ENCODE measurements at regions not wholly inside any gene's neighbourhood (a gene's known extent, or its start where the extent isn't known, plus 50 kb on each side); places are given as distances from the start of the nearest gene placed in this dataset.

DNA sequence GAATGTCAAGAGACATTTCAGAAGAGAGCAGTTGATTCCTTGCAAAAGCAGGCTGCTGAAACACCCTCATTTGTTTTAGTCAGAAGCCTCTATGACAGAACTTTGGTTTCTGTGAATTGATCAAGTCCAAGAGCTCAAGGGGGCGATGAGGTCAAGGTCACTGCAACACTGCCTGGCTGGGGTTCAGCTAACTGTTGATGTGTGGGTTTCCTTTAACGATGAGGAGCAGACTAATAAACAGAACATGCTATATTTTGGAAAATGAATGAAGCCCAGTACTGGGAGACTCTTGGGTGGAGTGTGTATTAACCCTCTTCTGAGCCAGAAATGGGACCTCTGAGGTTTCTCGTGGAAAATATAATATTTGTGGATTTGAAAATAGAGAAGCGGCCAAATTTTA lies 109.3 kb downstream of the ZC3H11B start:
- TF ChIP-seq CTCF (IDR thresholded peaks at IDR 0.05; ENCODE audit: low read depth, low read length, missing control alignments), result no peak
- DNase-seq (ENCODE audit: extremely low read depth, low read depth), result no peak
- no peak overlapping the region for H3K4me3 ChIP-seq (replicated peaks; ENCODE audit: low read depth, low read length)

- H3K4me3 ChIP-seq (replicated peaks; ENCODE audit: low read depth, low read length), result no peak overlapping the region
- TF ChIP-seq CTCF (IDR thresholded peaks at IDR 0.05; ENCODE audit: low read depth, low read length, missing control alignments), result no peak
- DNase-seq (ENCODE audit: extremely low read depth, low read depth), result no peak
Measured at GRCh38 chr1:219500327-219500897, 112.5 kb downstream of the ZC3H11B start.

GRCh38 chr1:219498666-219499065 lies 114.2 kb downstream of the ZC3H11B start:
- H3K4me3 ChIP-seq (replicated peaks; ENCODE audit: low read depth, low read length), result no peak overlapping the region
- no peak for TF ChIP-seq CTCF (IDR thresholded peaks at IDR 0.05; ENCODE audit: low read depth, low read length, missing control alignments)
- DNase-seq (ENCODE audit: extremely low read depth, low read depth), result peak; percentile 14

GRCh38 chr1:219495737-219496408 lies 117.0 kb downstream of the ZC3H11B start:
- no peak for TF ChIP-seq CTCF (IDR thresholded peaks at IDR 0.05; ENCODE audit: low read depth, low read length, missing control alignments)
- no peak for DNase-seq (ENCODE audit: extremely low read depth, low read depth)
- H3K4me3 ChIP-seq (replicated peaks; ENCODE audit: low read depth, low read length), result no peak overlapping the region

DNA sequence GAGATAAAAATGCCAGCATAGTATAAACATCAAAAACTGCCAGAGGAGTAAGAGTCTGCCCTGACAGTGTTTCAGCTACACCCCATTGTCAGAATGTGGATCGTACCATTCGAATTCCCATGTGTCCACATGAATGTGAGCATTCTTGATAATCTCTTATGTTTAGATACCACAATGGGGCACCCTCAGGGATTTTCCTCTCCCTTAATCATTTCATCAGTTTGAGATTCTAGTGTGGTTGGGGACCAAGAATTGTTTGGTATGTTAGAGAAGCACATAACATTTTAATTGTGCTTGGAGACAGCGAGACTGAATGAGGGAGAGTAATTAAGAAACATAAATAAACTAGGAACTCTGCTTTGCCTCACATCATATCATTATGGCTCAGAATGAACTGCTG lies 120.2 kb downstream of the ZC3H11B start:
- no peak for DNase-seq (ENCODE audit: extremely low read depth, low read depth)
- no peak for TF ChIP-seq CTCF (IDR thresholded peaks at IDR 0.05; ENCODE audit: low read depth, low read length, missing control alignments)
- H3K4me3 ChIP-seq (replicated peaks; ENCODE audit: low read depth, low read length), result no peak overlapping the region

DNA sequence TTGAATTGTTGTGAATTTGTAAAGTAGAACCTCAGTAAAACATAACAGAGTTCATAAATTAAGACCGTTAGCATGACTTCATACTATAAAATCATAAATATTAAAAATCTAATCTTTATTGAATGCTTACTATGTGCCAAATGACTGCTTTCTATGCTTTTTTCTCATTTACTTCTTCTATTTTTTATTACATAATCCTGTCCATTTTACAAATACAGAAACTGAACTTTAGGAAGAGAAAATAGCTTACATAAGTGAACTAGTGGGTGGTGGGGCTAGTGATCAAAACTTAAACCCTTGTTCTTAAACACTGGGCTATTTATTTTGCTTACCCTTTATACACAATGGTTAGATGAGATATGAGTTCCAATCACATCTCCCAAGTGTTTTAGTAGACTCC lies 122.3 kb downstream of the ZC3H11B start:
- no peak overlapping the region for H3K4me3 ChIP-seq (replicated peaks; ENCODE audit: low read depth, low read length)
- DNase-seq (ENCODE audit: extremely low read depth, low read depth), result no peak
- no peak for TF ChIP-seq CTCF (IDR thresholded peaks at IDR 0.05; ENCODE audit: low read depth, low read length, missing control alignments)

DNA sequence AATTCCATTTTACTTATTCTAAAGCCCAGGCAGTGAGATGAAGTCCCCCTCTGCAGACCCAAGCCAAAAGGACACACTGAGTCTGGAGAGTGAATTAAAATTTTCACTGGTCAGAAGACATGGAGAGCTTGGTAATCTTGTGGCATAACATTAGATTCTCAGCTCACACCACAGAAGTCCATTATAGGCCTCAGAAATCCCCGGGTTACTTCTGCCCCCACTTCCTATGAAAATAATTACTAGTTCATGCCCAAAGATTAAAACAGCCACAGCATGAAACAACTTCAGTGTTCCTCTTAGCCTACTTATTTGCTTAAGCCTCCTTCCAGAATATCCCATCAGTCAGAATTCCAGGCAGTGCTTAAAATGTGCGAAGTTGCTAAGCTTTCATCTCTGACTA lies 123.3 kb downstream of the ZC3H11B start:
- no peak overlapping the region for H3K4me3 ChIP-seq (replicated peaks; ENCODE audit: low read depth, low read length)
- DNase-seq (ENCODE audit: extremely low read depth, low read depth), result no peak
- TF ChIP-seq CTCF (IDR thresholded peaks at IDR 0.05; ENCODE audit: low read depth, low read length, missing control alignments), result no peak
